ENCODE measurements at regions not wholly inside any gene's neighbourhood (a gene's known extent, or its start where the extent isn't known, plus 50 kb on each side); places are given as distances from the start of the nearest gene placed in this dataset.

DNA sequence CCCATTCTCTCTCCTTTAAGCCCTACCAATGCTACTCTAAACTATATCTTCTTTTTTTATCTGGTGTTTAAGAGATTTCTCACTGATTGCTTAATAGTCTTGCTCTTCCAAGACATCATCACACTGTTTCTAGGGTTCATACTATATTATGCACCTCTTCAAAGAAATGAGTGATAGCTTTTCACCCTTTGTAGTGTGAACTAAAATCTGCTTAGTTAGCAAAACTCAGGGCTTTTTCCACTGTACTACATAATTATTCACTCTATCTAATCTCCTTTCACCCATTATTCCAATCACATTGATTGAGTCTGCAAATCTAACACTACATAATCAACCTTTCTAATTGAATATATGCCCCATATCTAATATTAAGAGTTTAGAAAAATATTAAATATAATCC is 456.0 kb upstream of the SOX9 start:
- Histone ChIP-seq H3K27ac (ENCODE audit: low read length) (no peak overlapping the region), H3K36me3 (ENCODE audit: low read depth, low read length) (no peaks in the 10 kb centered on the region), H3K4me1 (ENCODE audit: insufficient read depth, low read length) (no peaks in the 10 kb centered on the region), H3K27me3 (ENCODE audit: low read length) (no peaks in the 10 kb centered on the region), H3K9me3 (ENCODE audit: low read length) (no peaks in the 10 kb centered on the region), H3K4me2 (ENCODE audit: low read length) (no peak overlapping the region), H4K20me1 (ENCODE audit: low read length) (no peaks in the 10 kb centered on the region), H3K79me2 (ENCODE audit: low read length) (no peaks in the 10 kb centered on the region), H3F3A (ENCODE audit: low read length, unreplicated experiment) (no peaks in the 10 kb centered on the region), H3K9me2 (replicated peaks; ENCODE audit: low read length) (no peaks in the 10 kb centered on the region), H3K4me3 (ENCODE audit: low read length) (no peak overlapping the region), H3K9ac (ENCODE audit: low read length) (no peak overlapping the region), H2AFZ (ENCODE audit: low read length) (no peak overlapping the region)
- ATAC-seq (no peak), DNase-seq (no peak)
- BruUV-seq (replicated peaks) = no TSS peak
- ChIA-PET CTCF (no interaction called here), POLR2A (ENCODE audit: unreplicated experiment) (no interaction called here)
- intact Hi-C loops (cut with micrococcal nuclease) = no loop called here
- TF ChIP-seq CTCF (conservative IDR thresholded peaks at IDR 0.05; ENCODE audit: low read depth, low read length) (no peak), EZH2phosphoT487 (IDR thresholded peaks at IDR 0.05; ENCODE audit: borderline replicate concordance, low read length) (no peak), EZH2 (IDR thresholded peaks at IDR 0.05; ENCODE audit: low read length, unreplicated experiment) (no peak)

GRCh38 chr17:71666047-71666446 is 454.8 kb upstream of the SOX9 start:
- Histone ChIP-seq H4K20me1 (ENCODE audit: low read length) (no peaks in the 10 kb centered on the region), H3K9me2 (replicated peaks; ENCODE audit: low read length) (no peaks in the 10 kb centered on the region), H3F3A (ENCODE audit: low read length, unreplicated experiment) (no peaks in the 10 kb centered on the region), H3K27ac (ENCODE audit: low read length) (no peak overlapping the region), H3K9me3 (ENCODE audit: low read length) (no peaks in the 10 kb centered on the region), H3K4me1 (ENCODE audit: insufficient read depth, low read length) (no peaks in the 10 kb centered on the region), H3K27me3 (ENCODE audit: low read length) (no peaks in the 10 kb centered on the region), H3K79me2 (ENCODE audit: low read length) (no peaks in the 10 kb centered on the region), H2AFZ (ENCODE audit: low read length) (no peak overlapping the region), H3K4me3 (ENCODE audit: low read length) (no peak overlapping the region), H3K36me3 (ENCODE audit: low read depth, low read length) (no peaks in the 10 kb centered on the region), H3K9ac (ENCODE audit: low read length) (no peak overlapping the region), H3K4me2 (ENCODE audit: low read length) (no peak overlapping the region)
- no peak for DNase-seq
- no peak for TF ChIP-seq CTCF (conservative IDR thresholded peaks at IDR 0.05; ENCODE audit: low read depth, low read length)
- TF ChIP-seq EZH2phosphoT487 (IDR thresholded peaks at IDR 0.05; ENCODE audit: borderline replicate concordance, low read length) = no peak
- no peak for TF ChIP-seq EZH2 (IDR thresholded peaks at IDR 0.05; ENCODE audit: low read length, unreplicated experiment)
- ATAC-seq = no peak
- ChIA-PET CTCF (no interaction called here), POLR2A (ENCODE audit: unreplicated experiment) (no interaction called here)
- intact Hi-C loops (cut with micrococcal nuclease) = no loop called here
- no TSS peak for BruUV-seq (replicated peaks)

- no peak overlapping the region for H3K4me2 ChIP-seq (ENCODE audit: low read length)
- H3K9me3 ChIP-seq (ENCODE audit: low read length) = no peaks in the 10 kb centered on the region
- H3K27ac ChIP-seq (ENCODE audit: low read length) = no peak overlapping the region
- H3K9ac ChIP-seq (ENCODE audit: low read length) = no peak overlapping the region
- no peaks in the 10 kb centered on the region for H3K4me1 ChIP-seq (ENCODE audit: insufficient read depth, low read length)
- intact Hi-C loops (cut with micrococcal nuclease) = no loop called here
- H4K20me1 ChIP-seq (ENCODE audit: low read length) = no peaks in the 10 kb centered on the region
- H3K4me3 ChIP-seq (ENCODE audit: low read length) = no peak overlapping the region
- H3K27me3 ChIP-seq (ENCODE audit: low read length) = no peaks in the 10 kb centered on the region
- no peaks in the 10 kb centered on the region for H3F3A ChIP-seq (ENCODE audit: low read length, unreplicated experiment)
- POLR2A ChIA-PET (ENCODE audit: unreplicated experiment) = no interaction called here
- H3K79me2 ChIP-seq (ENCODE audit: low read length) = no peaks in the 10 kb centered on the region
- no peak for DNase-seq
- TF ChIP-seq CTCF (conservative IDR thresholded peaks at IDR 0.05; ENCODE audit: low read depth, low read length) (no peak), EZH2phosphoT487 (IDR thresholded peaks at IDR 0.05; ENCODE audit: borderline replicate concordance, low read length) (no peak), EZH2 (IDR thresholded peaks at IDR 0.05; ENCODE audit: low read length, unreplicated experiment) (no peak)
- no peak overlapping the region for H2AFZ ChIP-seq (ENCODE audit: low read length)
- ATAC-seq = no peak
- no peaks in the 10 kb centered on the region for H3K36me3 ChIP-seq (ENCODE audit: low read depth, low read length)
- CTCF ChIA-PET = no interaction called here
- H3K9me2 ChIP-seq (replicated peaks; ENCODE audit: low read length) = no peaks in the 10 kb centered on the region
- BruUV-seq (replicated peaks) = no TSS peak
These were observed 453.2 kb upstream of the SOX9 start for GRCh38 chr17:71667661-71668060.
